HG02588 (cell line): ENCODE measurements at regions not wholly inside any gene's neighbourhood (a gene's known extent, or its start where the extent isn't known, plus 50 kb on each side); places are given as distances from the start of the nearest gene placed in this dataset.

Experiments
- ATAC-seq: cut with Tn5 transposase; IDR thresholded peaks from one replicate; pipeline ENCODE4 v1.9.1; 2021; ENCODE audit warnings: mild to moderate bottlenecking, moderate library complexity; ENCODE audit not compliant: unreplicated experiment

DNA sequence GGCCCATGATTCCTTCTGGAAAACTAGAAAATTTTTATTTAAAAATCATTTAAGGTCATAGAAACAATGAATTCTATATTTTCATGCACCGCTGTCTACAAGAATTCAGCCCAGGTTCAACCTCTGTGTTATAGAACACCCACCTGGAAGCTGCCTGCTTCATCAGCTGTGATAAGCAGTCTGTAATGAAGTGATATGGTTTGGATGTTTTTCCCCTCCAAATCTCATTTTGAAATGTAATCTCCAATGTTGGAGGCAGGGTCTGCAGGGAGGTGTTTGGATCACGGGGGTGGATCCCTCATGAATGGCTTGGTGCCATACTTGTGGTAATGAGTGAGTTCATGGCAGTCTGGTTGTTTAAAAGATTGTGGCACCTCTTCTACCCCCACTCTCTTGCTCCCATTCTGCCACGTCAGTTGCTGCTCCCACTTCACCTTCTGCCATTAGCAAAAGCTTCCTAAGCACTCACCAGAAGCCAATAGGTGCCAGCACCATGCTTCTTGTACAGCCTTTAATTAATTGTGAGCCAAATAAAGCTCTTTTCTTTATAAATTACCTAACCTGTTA is 55.6 kb downstream of the MRPL32 start:
- no peak for ATAC-seq

DNA sequence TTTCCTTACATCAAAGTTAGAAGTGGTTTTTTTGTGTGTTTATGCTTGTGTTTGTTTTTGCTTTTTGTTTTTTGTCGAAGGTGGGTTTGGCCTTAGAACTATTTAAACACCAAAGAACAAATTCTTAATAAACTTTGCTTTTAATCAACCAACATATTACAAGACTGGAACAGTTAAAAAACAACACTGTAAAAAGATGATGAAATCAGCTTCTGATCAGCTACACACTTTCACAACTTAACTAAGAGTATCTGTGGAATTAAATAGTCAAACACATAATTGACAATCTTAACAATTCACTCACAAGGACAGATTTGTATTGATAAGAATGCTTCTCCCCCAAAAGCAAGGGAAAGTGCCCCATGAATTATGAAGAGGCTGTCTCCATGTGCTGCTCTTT is 58.8 kb downstream of the MRPL32 start:
- no peak for ATAC-seq

DNA sequence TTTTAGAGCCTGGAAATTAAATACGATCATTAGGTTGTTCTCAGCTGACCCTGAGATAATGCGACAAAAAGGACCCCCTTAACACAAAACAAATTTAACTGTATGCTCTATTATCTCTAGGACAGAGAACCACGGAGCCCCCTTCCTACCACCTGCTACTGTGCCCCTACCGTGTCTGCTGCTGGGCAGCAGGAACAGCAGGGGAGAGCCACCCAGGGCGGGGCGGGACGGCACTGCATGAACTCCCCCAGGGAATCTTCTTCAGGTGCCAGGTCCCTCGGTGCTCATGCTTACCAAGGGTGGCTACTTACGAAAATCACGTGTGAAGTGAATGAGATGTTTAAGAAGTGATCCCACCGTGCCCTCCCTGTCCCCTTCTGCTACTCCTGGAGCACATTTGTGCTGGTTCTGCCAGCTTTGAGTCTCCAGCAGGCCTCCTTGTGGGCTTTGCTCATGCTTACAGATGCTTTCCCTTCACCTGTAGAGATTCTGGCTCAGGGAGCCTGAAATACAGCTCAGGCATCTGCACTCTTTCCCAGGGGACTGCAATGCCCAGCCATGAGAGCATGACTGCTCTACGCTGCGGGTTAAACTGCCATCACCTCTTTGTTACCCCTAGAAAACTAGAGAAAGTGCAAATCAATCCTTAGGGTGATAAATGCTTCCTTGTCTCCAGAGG is 59.9 kb downstream of the MRPL32 start:
- ATAC-seq = no peak

DNA sequence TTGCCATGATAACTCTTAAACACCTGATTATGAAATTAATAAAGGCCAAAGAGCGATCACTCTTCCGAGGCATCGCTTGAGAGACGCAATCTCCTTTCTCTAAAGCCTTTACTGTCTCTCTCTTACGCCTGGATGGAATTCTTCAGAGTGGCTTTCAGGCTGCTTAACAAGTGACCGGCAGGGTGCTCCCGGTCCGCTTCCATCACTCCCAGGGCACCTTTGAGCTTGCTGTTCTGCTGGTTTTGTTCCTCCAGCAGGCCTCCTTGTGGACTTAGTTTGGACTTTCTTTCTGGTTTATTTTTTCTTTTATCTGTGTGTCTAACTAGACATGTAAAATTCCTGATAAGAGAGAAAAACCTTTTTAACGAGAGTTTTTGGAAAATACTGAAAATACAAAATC is 60.9 kb downstream of the MRPL32 start:
- ATAC-seq = no peak

DNA sequence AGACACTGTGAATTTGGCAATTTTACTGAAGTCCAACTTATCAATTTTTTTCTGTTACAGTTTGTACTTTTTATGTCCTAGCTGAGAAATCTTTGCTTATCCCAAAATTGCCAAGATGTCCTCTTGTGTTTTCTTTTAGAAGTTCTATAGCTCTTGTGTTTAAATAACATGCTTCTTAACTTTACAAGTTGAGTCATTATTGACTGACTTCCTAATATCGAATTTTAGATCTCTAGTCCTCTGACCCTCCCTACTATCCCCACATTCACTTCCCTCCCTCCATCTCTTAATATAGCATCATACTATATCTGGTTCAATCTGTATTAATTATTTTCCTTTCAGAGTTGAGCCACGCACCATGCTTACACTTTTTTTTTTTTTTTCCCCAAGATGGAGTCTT is 61.9 kb downstream of the MRPL32 start:
- no peak for ATAC-seq

DNA sequence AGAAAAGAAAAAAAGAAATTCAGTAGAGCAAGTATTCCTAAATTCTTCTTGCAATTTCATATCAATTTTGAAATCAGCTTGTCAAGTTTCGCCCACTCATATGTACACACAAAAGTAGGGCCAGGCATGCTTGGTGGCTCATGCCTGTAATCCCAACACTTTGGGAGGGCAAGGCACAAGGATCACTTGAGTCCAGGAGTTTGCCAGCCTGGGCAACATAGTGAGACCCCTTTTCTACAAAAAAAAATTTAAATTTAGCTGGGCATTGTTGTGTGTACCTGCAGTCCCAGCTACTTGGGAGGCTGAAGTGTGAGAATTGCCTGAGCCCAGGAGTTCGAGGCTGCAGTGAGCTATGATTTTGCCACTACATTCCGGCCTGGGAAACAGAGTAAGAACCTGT is 65.4 kb downstream of the MRPL32 start:
- ATAC-seq = no peak

DNA sequence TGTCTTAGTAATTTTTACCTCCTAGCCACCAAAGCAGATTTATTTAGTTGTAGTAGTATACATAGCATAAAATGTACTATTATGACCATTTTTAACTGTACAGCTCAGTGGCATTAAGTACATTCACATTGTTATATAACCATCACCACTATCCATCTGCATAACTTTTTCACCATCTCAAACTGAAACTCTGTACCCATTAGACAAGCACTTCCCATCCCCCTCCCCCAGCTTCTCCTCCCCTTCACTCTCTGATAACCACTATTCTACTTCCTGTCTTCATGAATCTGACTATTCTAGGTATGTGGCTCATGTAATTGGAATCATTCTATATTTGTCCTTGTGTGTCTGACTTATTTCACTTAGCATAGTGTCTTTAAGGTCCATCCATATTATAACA is 71.9 kb downstream of the MRPL32 start:
- no peak for ATAC-seq

DNA sequence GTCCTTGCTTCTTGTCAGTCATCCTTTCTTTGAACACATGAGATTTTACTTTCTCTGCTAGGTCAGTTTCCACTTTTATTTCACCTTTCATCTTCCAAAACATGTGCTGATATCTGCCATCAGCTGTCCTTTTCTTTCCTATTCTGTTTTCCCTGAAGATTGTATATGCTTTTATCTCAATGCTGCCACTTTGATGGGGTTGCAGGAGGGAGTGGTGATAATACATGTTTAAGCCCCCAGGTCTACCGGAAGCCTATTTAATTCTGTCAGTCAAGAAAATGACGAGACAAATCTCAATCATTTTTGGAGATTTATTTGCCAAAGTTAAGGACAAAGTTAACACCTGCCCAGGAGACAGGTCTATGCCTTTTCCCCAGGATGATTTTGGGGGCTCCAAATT is 73.8 kb downstream of the MRPL32 start:
- ATAC-seq = no peak

DNA sequence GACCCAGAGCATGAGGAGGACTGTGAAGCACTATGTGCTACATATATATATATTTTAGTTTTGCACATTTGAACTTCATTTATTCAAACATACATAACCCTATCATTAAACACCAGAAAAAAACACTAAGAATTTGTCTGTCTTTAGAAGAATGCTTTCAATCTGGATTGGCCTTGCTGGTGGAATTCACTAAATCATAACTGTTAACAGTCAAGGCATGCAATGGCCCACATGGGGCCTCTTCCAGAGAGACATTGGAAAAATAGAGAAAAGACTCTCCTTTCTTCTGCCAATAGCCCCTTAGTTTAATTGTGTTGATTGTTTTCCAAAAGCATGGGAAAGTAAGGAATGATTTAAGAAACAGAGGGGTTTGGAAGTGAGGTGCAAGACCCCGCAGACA is 77.9 kb downstream of the MRPL32 start:
- ATAC-seq = no peak

DNA sequence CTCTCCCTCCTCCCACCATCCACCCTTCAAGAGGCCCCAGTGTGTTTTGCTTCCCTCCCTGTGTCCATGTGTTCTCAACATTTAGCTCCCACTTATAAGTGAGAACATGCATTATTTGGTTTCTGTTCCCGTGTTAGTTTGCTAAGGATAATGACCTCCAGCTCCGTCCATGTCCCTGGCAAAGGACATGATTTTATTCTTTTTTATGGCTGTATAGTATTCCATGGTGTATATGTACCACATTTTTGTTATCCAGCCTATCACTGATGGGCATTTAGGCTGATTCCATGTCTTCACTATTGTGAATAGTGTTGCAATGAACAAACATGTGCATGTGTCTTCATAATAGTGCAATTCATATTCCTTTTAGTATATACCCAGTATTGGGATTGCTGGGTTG is 79.7 kb downstream of the MRPL32 start:
- ATAC-seq = no peak

DNA sequence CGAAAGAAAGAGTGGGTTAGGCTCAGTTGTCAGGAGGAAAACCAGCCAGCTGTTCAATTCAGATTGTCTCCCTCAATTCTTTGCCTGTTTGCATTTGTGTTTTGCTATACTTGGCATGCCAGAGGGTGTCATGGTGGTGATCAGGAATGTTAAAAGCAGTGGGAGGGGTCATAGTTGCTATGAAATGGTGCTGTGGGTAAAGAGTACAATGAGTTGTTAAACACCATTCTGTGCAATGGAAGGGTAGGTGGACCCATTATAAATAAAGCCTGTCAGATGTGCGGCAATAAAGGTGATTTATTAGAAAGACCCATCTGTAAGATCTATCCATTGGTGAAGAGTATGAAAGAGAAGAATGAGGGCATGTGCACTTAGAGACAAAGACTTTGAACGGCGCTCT is 82.2 kb downstream of the MRPL32 start:
- ATAC-seq = no peak

DNA sequence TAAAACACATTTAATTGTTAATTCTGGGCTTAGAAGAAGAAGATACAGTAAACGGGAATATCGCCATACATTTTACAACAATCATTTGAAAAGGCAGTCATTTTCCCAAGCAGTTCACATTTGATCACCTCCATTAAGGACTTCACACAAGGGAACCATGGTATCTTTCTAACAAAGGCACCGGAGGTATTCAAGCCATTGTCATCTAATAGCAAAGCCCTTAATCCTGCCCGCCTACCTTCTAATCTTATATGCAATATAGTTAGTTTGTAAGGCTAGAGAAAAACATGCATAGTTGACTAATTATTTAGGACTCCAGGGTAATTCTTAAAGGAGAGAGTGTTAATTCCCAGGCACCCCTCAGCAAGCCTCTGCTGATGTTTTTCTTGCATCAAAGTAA is 83.1 kb downstream of the MRPL32 start:
- no peak for ATAC-seq

DNA sequence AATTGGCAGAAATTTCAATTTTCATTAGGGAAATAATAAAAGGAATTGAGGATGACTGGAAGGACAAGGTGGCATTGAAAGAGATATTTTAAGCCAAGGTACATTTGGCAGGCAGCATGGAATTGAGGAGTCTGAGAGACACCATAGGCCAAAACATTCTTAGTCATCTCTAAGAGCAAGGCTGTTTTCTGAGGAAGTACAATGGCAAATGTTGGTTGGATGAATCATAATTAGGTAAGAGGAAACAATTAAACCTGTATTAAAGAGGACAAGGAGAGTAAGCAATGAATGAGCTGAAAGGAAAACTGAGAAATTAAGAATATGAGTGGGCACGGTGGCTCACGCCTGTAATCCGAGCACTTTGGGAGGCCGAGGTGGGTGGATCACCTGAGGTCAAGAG is 86.3 kb downstream of the MRPL32 start:
- no peak for ATAC-seq

DNA sequence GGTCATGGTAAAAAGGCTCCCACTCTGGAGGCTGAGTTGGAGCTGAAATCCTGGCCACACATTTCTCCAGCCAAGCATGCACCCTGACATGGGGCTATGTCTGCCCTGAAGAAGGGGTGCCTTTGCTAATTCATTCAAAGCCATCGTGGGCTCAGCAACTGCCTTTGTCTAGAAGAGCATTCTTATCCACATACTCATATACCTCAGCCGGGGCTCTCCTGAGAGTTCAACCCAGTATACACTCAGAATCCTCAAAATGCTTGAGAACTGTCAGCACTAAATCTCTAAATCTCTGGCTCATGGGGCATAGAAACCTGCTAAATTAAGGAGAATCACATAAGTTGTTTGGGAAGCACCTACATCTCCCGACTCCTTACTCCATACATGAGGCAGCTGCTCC is 89.3 kb downstream of the MRPL32 start:
- no peak for ATAC-seq

DNA sequence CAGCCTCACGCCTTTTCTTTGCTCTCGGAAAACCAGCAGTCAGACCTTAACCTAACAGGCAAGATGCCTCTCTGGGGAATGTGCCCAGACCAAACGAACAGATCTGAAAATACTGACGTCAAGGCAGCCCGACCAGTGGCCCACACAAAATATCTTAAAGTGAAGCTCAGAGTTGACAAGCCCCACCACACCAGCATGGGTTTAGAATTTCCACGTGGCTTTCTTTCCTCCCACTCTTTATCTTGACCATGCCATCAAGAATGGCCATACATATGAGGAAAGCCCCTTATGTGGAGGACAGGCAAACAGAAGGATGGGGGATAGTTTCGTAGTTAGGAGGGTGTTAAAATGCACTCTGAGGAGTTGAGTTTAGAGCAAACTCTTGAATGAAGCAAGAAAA is 89.8 kb downstream of the MRPL32 start:
- ATAC-seq = no peak

DNA sequence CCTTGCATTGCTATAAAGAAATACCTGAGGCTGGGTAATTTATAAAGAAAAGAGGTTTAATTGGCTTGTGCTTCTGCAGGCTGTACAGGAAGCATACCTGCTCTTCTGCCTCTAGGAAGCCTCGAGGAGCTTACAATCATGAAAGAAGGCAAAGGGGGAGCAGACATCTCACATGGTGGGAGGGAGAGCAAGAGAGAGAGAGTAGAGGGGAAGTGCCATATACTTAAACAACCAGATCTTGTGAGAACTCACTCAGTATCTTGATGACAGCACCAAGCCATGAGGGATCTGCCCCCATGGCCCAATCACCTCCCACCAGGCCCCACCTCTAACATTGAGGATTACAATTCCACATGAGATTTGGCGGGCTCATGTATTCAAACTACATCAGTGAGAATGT is 79.1 kb upstream of the HECW1 start:
- no peak for ATAC-seq

DNA sequence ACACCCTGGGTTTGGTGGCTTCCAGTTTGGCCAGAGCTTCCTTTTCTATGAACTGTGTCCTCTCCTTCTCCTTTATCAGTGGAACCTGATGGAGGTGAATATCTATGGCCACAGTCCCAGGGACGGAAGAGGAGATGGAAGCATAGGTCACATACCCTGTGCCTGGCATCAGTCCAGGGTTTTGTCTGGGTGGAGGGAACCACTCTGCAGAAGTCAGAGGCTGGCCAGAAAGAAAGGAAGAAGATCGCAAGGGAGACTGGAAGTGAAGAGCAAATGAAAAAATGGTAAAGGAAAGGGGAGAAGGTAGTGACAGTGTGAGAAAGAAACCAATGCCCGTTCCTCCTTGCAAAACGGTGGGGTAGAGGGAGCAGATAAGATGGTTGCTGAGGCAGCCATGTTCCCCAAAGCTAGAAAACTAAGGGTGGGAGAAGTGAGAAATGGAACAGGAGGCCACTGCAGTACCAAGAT is 77.9 kb upstream of the HECW1 start:
- ATAC-seq = no peak

DNA sequence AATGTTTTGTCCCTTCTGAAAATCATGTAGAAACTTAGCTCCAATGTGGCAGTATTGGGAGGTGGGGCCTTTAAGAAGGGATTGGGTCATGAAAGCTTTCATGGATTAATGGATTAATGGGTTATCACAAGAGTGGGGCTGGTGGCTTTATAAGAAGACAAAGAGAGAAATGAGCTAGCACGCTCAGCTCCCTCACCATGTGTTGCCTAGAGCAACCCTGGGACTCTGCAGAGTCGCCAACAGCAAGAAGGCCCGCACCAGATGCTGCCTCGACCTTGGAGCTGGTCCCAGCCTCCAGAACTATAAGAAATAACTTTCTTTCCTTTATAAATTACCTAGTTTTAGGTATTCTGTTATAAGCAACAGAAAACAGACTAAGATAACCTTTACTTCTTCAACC is 74.9 kb upstream of the HECW1 start:
- no peak for ATAC-seq

DNA sequence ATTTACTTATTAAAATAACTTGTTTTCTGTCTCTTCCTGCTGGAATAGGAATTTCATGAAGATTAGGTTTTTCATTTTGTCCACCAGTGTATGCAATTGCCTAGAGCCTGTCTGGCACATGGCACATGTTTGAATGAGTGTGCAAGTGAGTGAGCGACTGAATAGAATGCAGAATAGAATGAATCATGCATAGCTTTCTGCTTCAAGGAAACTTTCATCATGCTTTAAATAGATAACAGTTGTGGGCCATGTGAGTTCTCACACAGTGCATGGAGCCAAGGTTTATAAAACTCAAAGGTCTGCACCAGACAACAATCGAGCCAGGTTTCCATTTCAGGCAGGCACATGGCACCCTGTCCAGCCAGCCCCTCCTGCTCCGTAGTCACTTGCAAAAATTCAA is 74.2 kb upstream of the HECW1 start:
- no peak for ATAC-seq

DNA sequence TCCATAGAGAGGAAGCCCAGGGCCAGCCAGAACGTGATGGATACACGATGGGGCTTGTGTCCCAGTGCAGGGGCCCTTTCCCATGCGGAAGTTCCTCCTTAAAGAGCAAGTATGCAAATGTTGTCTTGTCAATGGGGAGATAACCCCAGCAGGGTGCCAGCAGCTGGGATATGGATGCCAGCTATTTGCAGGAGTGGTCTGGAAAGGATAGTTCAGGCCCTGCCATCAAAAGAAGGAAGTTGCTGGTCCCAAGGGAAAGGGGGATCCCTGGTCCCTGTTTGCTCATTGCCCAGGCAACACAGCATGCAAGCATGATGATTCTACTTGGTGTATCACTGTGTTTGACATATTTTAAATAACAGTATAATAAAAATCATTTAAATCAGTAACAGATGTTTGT is 73.1 kb upstream of the HECW1 start:
- no peak for ATAC-seq

DNA sequence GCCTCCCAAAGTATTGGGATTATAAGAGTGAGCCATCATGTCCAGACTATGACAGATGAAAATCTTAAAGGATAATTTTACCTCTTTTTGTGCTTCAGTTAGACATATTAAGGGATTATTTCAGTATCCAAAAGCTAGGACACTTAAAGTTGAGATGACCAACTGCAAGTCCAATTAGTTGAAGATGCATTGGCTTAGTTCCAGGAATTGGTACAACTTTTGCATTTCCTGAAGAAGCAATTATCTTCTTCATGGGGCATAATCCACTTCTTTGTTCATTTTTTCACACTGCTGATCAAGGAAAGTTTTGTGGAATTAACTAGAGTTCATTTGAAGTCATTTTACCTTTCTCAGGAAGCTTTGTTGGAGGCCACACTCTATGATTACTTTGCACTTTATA is 72.0 kb upstream of the HECW1 start:
- ATAC-seq = no peak

DNA sequence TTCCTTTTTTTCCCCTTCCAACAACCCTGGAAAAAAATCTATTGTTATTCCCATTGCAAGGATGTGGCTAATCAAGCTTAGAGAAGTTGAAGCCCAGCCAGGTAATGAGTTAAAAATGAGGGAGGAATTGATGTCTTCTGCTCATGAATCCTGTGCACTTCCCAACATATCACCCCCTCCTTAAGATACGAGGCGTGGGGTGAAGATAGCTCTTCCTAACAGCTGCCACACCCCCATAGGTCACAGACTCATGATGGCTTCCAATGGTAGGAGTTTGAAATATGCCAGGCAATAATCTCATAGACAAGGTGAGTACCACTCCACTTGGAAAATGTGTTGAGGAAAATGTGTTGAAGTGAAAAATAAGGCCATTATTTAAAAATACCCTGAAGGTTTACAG is 71.3 kb upstream of the HECW1 start:
- no peak for ATAC-seq

DNA sequence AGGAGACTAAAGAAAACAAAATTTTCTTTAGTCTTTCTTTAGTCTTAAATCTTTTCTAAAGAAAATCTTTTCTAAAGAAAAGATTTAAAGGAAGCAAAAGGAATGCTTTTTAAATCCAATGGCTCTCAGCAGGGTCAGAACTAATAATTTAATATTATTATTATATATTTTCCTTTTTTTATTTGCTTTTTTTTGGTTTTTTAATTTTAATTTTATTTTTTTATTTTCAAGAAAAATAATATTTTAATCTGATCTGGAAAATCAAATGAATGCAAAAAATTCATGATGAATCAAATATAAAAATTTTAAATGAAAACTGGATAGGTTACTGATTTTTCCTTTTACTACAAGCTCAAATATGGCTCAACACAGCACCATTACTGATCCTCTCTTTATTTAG is 70.7 kb upstream of the HECW1 start:
- ATAC-seq = no peak
